Hematopoietic multipotent progenitor cell treated with erythropoietin and hydrocortisone succinate and interleukin-3 and kit ligand, for 6 days (in vitro differentiated cells): ENCODE measurements at regions not wholly inside any gene's neighbourhood (a gene's known extent, or its start where the extent isn't known, plus 50 kb on each side); places are given as distances from the start of the nearest gene placed in this dataset.

Source experiments
- DNase-seq: peaks from one replicate; pipeline ENCODE4 v3.0.0-alpha.2; 2015

GRCh38 chr6:227074-227782, 65.1 kb upstream of the DUSP22 start:
- no peak for DNase-seq

GRCh38 chr6:227812-228338, 64.4 kb upstream of the DUSP22 start:
- no peak for DNase-seq

- no peak for DNase-seq
These were observed 63.2 kb upstream of the DUSP22 start for GRCh38 chr6:228881-229651.

- no peak for DNase-seq
These were observed 60.5 kb upstream of the DUSP22 start for GRCh38 chr6:231779-232178.

GRCh38 chr6:232982-233640, 59.2 kb upstream of the DUSP22 start:
- peak; percentile 38 for DNase-seq

GRCh38 chr6:234706-235372, 57.4 kb upstream of the DUSP22 start:
- no peak for DNase-seq

GRCh38 chr6:235763-236360, 56.4 kb upstream of the DUSP22 start:
- no peak for DNase-seq

GRCh38 chr6:236519-236918, 55.8 kb upstream of the DUSP22 start:
- no peak for DNase-seq

- no peak for DNase-seq
These were observed 52.1 kb upstream of the DUSP22 start for GRCh38 chr6:240151-240550.

- no peak for DNase-seq
These were observed 50.9 kb upstream of the DUSP22 start for GRCh38 chr6:241336-241865.
